ENCODE measurements at regions not wholly inside any gene's neighbourhood (a gene's known extent, or its start where the extent isn't known, plus 50 kb on each side); places are given as distances from the start of the nearest gene placed in this dataset.

DNA sequence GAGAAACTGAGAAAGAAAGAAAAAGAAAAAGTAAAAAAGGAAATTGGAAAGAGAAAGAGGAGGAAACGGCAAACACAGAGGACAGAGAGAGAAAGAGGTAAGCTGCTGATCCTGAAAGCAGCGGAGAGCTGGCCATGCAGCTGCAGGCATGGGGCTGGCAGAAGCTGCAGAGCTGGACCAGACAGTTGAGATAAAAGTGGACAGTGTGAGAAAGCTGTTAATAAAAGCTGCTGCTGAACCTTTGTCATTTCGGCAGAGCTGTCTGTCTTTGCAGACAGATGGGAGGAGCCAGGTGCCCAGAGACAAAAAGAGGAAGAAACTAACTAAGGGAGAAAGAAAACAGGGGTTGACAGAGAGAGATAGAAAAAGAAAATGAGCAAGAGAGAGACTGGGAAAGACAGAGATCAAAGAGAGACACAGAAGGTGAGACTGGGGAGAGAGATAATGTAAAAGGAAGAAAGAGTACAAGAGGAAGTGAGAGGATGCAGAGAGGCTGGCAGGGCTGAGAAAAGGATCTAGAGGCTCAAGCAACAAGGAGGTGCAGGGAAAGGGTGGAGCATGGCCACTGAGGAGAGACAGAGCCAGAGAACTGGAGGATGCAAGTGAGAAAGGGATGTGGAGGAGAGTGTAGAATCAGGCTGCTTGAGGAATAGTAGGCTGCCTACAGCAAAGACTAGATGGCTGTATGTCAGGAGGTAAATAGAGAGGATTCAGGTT is 376.8 kb upstream of the FGF16 start:
- TF ChIP-seq RAD21 (IDR thresholded peaks at IDR 0.05; ENCODE audit: low read depth) = no peak
- no peak for TF ChIP-seq NFIC (IDR thresholded peaks at IDR 0.05)
- no peak for TF ChIP-seq ZBTB7A (IDR thresholded peaks at IDR 0.05; ENCODE audit: low read depth)
- TF ChIP-seq, protein P1, sequence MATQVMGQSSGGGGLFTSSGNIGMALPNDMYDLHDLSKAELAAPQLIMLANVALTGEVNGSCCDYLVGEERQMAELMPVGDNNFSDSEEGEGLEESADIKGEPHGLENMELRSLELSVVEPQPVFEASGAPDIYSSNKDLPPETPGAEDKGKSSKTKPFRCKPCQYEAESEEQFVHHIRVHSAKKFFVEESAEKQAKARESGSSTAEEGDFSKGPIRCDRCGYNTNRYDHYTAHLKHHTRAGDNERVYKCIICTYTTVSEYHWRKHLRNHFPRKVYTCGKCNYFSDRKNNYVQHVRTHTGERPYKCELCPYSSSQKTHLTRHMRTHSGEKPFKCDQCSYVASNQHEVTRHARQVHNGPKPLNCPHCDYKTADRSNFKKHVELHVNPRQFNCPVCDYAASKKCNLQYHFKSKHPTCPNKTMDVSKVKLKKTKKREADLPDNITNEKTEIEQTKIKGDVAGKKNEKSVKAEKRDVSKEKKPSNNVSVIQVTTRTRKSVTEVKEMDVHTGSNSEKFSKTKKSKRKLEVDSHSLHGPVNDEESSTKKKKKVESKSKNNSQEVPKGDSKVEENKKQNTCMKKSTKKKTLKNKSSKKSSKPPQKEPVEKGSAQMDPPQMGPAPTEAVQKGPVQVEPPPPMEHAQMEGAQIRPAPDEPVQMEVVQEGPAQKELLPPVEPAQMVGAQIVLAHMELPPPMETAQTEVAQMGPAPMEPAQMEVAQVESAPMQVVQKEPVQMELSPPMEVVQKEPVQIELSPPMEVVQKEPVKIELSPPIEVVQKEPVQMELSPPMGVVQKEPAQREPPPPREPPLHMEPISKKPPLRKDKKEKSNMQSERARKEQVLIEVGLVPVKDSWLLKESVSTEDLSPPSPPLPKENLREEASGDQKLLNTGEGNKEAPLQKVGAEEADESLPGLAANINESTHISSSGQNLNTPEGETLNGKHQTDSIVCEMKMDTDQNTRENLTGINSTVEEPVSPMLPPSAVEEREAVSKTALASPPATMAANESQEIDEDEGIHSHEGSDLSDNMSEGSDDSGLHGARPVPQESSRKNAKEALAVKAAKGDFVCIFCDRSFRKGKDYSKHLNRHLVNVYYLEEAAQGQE (IDR thresholded peaks at IDR 0.05; ENCODE audit: low read depth) = no peak
- no peak for TF ChIP-seq YY1 (IDR thresholded peaks at IDR 0.05; ENCODE audit: low read depth)
- no peak for TF ChIP-seq CREB1 (IDR thresholded peaks at IDR 0.05; ENCODE audit: low read depth)
- TF ChIP-seq FOXM1 (IDR thresholded peaks at IDR 0.05; ENCODE audit: borderline replicate concordance, low read depth) = no peak
- no peak for TF ChIP-seq TAF1 (IDR thresholded peaks at IDR 0.05; ENCODE audit: low read depth)

GRCh38 chrX:77076896-77077295 is 370.3 kb upstream of the FGF16 start:
- TF ChIP-seq TEAD4 (IDR thresholded peaks at IDR 0.05) = no peak
- no peak for TF ChIP-seq EGR1 (IDR thresholded peaks at IDR 0.05)
- TF ChIP-seq NFIC (IDR thresholded peaks at IDR 0.05) = no peak
- TF ChIP-seq TAF1 (IDR thresholded peaks at IDR 0.05; ENCODE audit: low read depth) = no peak
- TF ChIP-seq, protein P1 (IDR thresholded peaks at IDR 0.05; ENCODE audit: low read depth) = no peak

DNA sequence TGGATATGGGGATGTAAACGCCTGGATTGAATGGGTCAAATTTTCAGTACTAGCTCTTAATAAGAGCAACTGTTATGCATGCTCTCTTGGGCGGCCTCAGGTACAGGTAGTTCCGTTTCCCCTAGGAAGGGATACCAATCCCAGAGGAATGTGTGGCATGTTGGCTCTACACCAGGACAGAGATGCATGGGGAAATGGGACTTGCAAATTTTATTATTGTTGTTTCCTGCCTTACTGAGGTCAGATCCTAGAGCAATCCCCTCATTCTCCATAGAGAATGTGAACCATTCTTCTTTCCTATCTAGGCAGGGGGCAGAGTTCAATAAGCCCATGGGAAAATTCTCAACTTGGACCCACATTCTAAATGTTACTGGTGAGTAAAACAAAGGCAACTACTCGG is 361.8 kb upstream of the FGF16 start:
- TF ChIP-seq NFIC (IDR thresholded peaks at IDR 0.05) = no peak
- TF ChIP-seq, protein P2, sequence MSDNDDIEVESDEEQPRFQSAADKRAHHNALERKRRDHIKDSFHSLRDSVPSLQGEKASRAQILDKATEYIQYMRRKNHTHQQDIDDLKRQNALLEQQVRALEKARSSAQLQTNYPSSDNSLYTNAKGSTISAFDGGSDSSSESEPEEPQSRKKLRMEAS (IDR thresholded peaks at IDR 0.05) = no peak
- no peak for TF ChIP-seq CREB1 (IDR thresholded peaks at IDR 0.05; ENCODE audit: low read depth)
- no peak for TF ChIP-seq FOXM1 (IDR thresholded peaks at IDR 0.05; ENCODE audit: borderline replicate concordance, low read depth)
- no peak for TF ChIP-seq YY1 (IDR thresholded peaks at IDR 0.05; ENCODE audit: low read depth)
- TF ChIP-seq EGR1 (IDR thresholded peaks at IDR 0.05) = no peak

- TF ChIP-seq TEAD4 (IDR thresholded peaks at IDR 0.05) = peak; percentile 65
- TF ChIP-seq ZBTB7A (IDR thresholded peaks at IDR 0.05; ENCODE audit: low read depth) = no peak
- peak; percentile 84 for TF ChIP-seq NFIC (IDR thresholded peaks at IDR 0.05)
Observed at GRCh38 chrX:77087529-77088169, 359.5 kb upstream of the FGF16 start.

DNA sequence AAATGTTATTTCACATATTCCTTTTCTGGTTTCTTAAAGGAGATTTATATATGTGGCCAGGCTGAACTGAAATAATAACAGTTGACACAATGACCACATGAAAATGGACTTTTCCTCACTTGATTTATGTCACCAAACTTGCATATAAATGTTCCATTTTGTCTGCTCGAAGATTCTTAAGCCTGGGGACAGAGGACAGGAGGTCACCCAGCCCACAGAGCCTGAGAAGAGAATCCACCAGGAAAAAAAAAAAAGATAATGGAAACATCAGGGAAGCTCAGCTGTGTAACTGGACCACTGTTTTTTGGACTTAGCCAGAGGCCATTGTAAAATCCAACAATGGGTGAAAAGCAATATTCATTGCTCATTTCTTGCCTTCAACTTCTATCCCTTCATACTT is 359.0 kb upstream of the FGF16 start:
- TF ChIP-seq EGR1 (IDR thresholded peaks at IDR 0.05) (no peak), CEBPB (IDR thresholded peaks at IDR 0.05) (no peak), TAF1 (IDR thresholded peaks at IDR 0.05; ENCODE audit: low read depth) (no peak), RAD21 (IDR thresholded peaks at IDR 0.05; ENCODE audit: low read depth) (no peak), YY1 (IDR thresholded peaks at IDR 0.05; ENCODE audit: low read depth) (no peak), FOXM1 (IDR thresholded peaks at IDR 0.05; ENCODE audit: borderline replicate concordance, low read depth) (no peak), USF1 (IDR thresholded peaks at IDR 0.05) (no peak), EP300 (IDR thresholded peaks at IDR 0.05; ENCODE audit: borderline replicate concordance) (no peak), NFIC (IDR thresholded peaks at IDR 0.05) (no peak), ZBTB7A (IDR thresholded peaks at IDR 0.05; ENCODE audit: low read depth) (no peak), TEAD4 (IDR thresholded peaks at IDR 0.05) (no peak)
- TF ChIP-seq, protein P2 (IDR thresholded peaks at IDR 0.05) = no peak

GRCh38 chrX:77114501-77114900 is 332.7 kb upstream of the FGF16 start:
- TF ChIP-seq TCF12 (IDR thresholded peaks at IDR 0.05; ENCODE audit: low read depth) (no peak), ZBTB7A (IDR thresholded peaks at IDR 0.05; ENCODE audit: low read depth) (no peak), EP300 (IDR thresholded peaks at IDR 0.05; ENCODE audit: borderline replicate concordance) (no peak), YY1 (IDR thresholded peaks at IDR 0.05; ENCODE audit: low read depth) (no peak)
- TF ChIP-seq, protein P1 (IDR thresholded peaks at IDR 0.05; ENCODE audit: low read depth) = no peak
